ENCODE measurements at regions not wholly inside any gene's neighbourhood (a gene's known extent, or its start where the extent isn't known, plus 50 kb on each side); places are given as distances from the start of the nearest gene placed in this dataset.
"Not testable (repeated sequence)": the region's sequence is repeated elsewhere in the genome, so short reads cannot be mapped to it uniquely, and the experiment has no call there.

- not testable (repeated sequence) for DNase-seq
Observed at GRCh38 chr15:77861997-77862635, 215.4 kb downstream of the TBC1D2B start.

GRCh38 chr15:77860071-77860691 lies 217.3 kb downstream of the TBC1D2B start:
- DNase-seq: no peak

GRCh38 chr15:77859491-77860060 lies 217.9 kb downstream of the TBC1D2B start:
- no peak for DNase-seq

- no peak for DNase-seq
Observed at GRCh38 chr15:77858792-77859490, 218.6 kb downstream of the TBC1D2B start.

- no peak for DNase-seq
Observed at GRCh38 chr15:77857419-77857818, 220.1 kb downstream of the TBC1D2B start.

- DNase-seq: no peak
Observed at GRCh38 chr15:77856705-77857346, 220.7 kb downstream of the TBC1D2B start.

- no peak for DNase-seq
Observed at GRCh38 chr15:77855871-77856270, 221.6 kb downstream of the TBC1D2B start.

- DNase-seq: no peak
Observed at GRCh38 chr15:77854980-77855379, 222.3 kb upstream of the LINGO1 start.

- no peak for DNase-seq
Observed at GRCh38 chr15:77853910-77854309, 221.2 kb upstream of the LINGO1 start.

GRCh38 chr15:77853008-77853328 lies 220.3 kb upstream of the LINGO1 start:
- DNase-seq: no peak

GRCh38 chr15:77852241-77853007 lies 219.7 kb upstream of the LINGO1 start:
- DNase-seq: no peak

- no peak for DNase-seq
Observed at GRCh38 chr15:77851691-77852090, 219.0 kb upstream of the LINGO1 start.

GRCh38 chr15:77851086-77851485 lies 218.4 kb upstream of the LINGO1 start:
- no peak for DNase-seq

GRCh38 chr15:77846986-77847385 lies 214.3 kb upstream of the LINGO1 start:
- no peak for DNase-seq

GRCh38 chr15:77846360-77846759 lies 213.6 kb upstream of the LINGO1 start:
- DNase-seq: no peak

GRCh38 chr15:77844798-77845446 lies 212.2 kb upstream of the LINGO1 start:
- DNase-seq: no peak

GRCh38 chr15:77843546-77843945 lies 210.8 kb upstream of the LINGO1 start:
- DNase-seq: no peak

- DNase-seq: no peak
Observed at GRCh38 chr15:77840991-77841775, 208.5 kb upstream of the LINGO1 start.

- no peak for DNase-seq
Observed at GRCh38 chr15:77839970-77840905, 207.5 kb upstream of the LINGO1 start.

- no peak for DNase-seq
Observed at GRCh38 chr15:77839456-77839855, 206.7 kb upstream of the LINGO1 start.

Data from activated CD4-positive, alpha-beta T cell treated with anti-CD3 and anti-CD28 coated beads, Interleukin-2, Interleukin-6, amounts not matched to agents 100 ng/mL and 50 ng/mL, durations not matched to agents 16 hours and 8 hours (primary cell).